ENCODE measurements at regions not wholly inside any gene's neighbourhood (a gene's known extent, or its start where the extent isn't known, plus 50 kb on each side); places are given as distances from the start of the nearest gene placed in this dataset.

GRCh38 chr12:115010324-115010995, 326.5 kb upstream of the TBX3 start:
- TF ChIP-seq CTCF (IDR thresholded peaks at IDR 0.05; ENCODE audit: poor library complexity) (no peak), EZH2 (IDR thresholded peaks at IDR 0.05; ENCODE audit: borderline replicate concordance) (no peak), EZH2phosphoT487 (IDR thresholded peaks at IDR 0.05; ENCODE audit: low read depth, severe bottlenecking, unreplicated experiment) (no peak)

All from hepatocyte (in vitro differentiated cells).